ENCODE measurements at regions not wholly inside any gene's neighbourhood (a gene's known extent, or its start where the extent isn't known, plus 50 kb on each side); places are given as distances from the start of the nearest gene placed in this dataset.

GRCh38 chr12:58138424-58138823 is 197.1 kb downstream of the ATP23 start:
- TF ChIP-seq, protein P1, sequence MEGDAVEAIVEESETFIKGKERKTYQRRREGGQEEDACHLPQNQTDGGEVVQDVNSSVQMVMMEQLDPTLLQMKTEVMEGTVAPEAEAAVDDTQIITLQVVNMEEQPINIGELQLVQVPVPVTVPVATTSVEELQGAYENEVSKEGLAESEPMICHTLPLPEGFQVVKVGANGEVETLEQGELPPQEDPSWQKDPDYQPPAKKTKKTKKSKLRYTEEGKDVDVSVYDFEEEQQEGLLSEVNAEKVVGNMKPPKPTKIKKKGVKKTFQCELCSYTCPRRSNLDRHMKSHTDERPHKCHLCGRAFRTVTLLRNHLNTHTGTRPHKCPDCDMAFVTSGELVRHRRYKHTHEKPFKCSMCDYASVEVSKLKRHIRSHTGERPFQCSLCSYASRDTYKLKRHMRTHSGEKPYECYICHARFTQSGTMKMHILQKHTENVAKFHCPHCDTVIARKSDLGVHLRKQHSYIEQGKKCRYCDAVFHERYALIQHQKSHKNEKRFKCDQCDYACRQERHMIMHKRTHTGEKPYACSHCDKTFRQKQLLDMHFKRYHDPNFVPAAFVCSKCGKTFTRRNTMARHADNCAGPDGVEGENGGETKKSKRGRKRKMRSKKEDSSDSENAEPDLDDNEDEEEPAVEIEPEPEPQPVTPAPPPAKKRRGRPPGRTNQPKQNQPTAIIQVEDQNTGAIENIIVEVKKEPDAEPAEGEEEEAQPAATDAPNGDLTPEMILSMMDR (IDR thresholded peaks at IDR 0.05): no peak
- TF ChIP-seq POLR2AphosphoS5 (IDR thresholded peaks at IDR 0.05; ENCODE audit: low read depth, low read length): no peak
- no peak for TF ChIP-seq TCF7L2 (IDR thresholded peaks at IDR 0.05; ENCODE audit: low read depth, low read length)
- TF ChIP-seq SIN3A (IDR thresholded peaks at IDR 0.05; ENCODE audit: borderline replicate concordance, insufficient read depth, low read depth, low read length): no peak
- no peak for TF ChIP-seq REST (IDR thresholded peaks at IDR 0.05; ENCODE audit: insufficient read depth in 1 of 2, low read depth in 2 of 2, low read length in 1 of 2)

Data from Panc1 (cell line).